ENCODE measurements at regions not wholly inside any gene's neighbourhood (a gene's known extent, or its start where the extent isn't known, plus 50 kb on each side); places are given as distances from the start of the nearest gene placed in this dataset.

DNA sequence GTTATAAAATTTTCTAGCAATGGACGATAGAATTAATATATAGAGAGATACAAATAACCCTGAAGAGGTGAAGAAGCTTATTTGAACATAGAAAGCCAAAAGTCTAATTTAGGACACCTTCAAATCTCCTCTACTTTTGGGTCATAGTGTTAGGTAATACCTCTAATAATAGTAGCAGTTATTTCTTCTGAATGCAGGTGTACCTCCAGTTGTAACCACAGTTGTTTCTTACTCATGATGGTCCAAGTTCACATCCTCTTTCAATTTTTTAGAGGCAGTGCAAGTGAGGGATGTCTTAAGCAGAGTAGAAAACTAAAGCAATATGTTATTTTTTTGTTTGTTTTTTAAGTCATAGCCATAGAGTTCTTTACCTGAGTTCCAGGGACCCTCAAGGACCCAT is 429.5 kb downstream of the CCDC85A start:
- TF ChIP-seq, protein P1, sequence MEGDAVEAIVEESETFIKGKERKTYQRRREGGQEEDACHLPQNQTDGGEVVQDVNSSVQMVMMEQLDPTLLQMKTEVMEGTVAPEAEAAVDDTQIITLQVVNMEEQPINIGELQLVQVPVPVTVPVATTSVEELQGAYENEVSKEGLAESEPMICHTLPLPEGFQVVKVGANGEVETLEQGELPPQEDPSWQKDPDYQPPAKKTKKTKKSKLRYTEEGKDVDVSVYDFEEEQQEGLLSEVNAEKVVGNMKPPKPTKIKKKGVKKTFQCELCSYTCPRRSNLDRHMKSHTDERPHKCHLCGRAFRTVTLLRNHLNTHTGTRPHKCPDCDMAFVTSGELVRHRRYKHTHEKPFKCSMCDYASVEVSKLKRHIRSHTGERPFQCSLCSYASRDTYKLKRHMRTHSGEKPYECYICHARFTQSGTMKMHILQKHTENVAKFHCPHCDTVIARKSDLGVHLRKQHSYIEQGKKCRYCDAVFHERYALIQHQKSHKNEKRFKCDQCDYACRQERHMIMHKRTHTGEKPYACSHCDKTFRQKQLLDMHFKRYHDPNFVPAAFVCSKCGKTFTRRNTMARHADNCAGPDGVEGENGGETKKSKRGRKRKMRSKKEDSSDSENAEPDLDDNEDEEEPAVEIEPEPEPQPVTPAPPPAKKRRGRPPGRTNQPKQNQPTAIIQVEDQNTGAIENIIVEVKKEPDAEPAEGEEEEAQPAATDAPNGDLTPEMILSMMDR (IDR thresholded peaks at IDR 0.05): no peak
- H3K27me3 ChIP-seq: no peaks in the 10 kb centered on the region
- H3K36me3 ChIP-seq: no peaks in the 10 kb centered on the region
- no peaks in the 10 kb centered on the region for H3K9me3 ChIP-seq
- H3K4me1 ChIP-seq: no peaks in the 10 kb centered on the region
- no peak overlapping the region for H3K27ac ChIP-seq
- no peak overlapping the region for H3K4me3 ChIP-seq
- intact Hi-C loops (cut with DNase I): no loop called here
- no peak for DNase-seq (ENCODE audit: low spot score in 2 of 2)

DNA sequence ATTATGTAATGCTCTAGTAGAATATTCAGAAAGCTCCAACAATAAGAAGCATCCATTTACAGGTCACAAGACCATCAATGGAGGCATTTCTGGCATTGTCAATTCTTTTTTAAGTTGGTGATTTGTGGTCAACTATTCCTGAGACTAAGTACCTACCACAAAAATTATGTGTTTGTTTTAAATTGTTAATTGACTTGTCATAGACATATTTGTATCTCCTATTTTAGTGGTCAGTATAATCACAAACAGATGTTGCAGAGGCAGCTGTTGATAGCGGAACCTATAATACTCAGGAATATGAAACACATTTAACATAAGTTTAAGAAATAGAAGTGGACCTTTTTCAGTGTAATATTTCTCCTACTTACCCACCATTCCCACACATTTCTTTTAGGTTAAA is 430.1 kb downstream of the CCDC85A start:
- H3K4me3 ChIP-seq: no peak overlapping the region
- H3K27me3 ChIP-seq: no peaks in the 10 kb centered on the region
- DNase-seq (ENCODE audit: low spot score in 2 of 2): no peak
- TF ChIP-seq, protein P1 (IDR thresholded peaks at IDR 0.05): no peak
- no peaks in the 10 kb centered on the region for H3K36me3 ChIP-seq
- intact Hi-C loops (cut with DNase I): no loop called here
- H3K9me3 ChIP-seq: no peaks in the 10 kb centered on the region
- no peaks in the 10 kb centered on the region for H3K4me1 ChIP-seq
- no peak overlapping the region for H3K27ac ChIP-seq

DNA sequence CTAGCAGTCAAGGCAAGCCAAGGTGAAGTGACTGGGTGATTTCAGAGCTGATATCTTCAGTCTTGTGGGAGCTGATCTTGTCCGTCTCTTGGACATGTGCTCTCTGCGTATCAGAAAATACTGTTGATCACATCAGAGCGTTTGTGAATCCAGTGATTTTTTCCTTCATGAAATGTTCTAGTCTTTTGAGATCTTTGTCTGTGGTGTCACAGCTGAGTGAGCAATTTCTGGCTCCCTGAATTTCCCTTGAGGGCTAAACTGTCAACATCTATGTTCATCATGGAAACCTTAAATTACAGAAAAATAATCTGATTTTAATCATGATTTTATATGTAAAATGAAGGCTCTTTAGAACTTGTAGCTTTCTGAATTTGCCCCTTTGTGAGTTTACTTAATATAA is 432.0 kb downstream of the CCDC85A start:
- H3K9me3 ChIP-seq: no peaks in the 10 kb centered on the region
- no peaks in the 10 kb centered on the region for H3K27me3 ChIP-seq
- H3K36me3 ChIP-seq: no peaks in the 10 kb centered on the region
- no peak for DNase-seq (ENCODE audit: low spot score in 2 of 2)
- H3K4me1 ChIP-seq: no peaks in the 10 kb centered on the region
- H3K27ac ChIP-seq: no peak overlapping the region
- TF ChIP-seq, protein P1 (IDR thresholded peaks at IDR 0.05): no peak
- no peak overlapping the region for H3K4me3 ChIP-seq
- intact Hi-C loops (cut with DNase I): no loop called here

GRCh38 chr2:56624181-56624580 is 440.4 kb downstream of the CCDC85A start:
- TF ChIP-seq, protein P1 (IDR thresholded peaks at IDR 0.05): no peak
- Histone ChIP-seq H3K27ac (no peak overlapping the region), H3K4me1 (no peaks in the 10 kb centered on the region), H3K4me3 (no peak overlapping the region), H3K27me3 (no peaks in the 10 kb centered on the region), H3K36me3 (no peaks in the 10 kb centered on the region), H3K9me3 (no peaks in the 10 kb centered on the region)
- no peak for DNase-seq (ENCODE audit: low spot score in 2 of 2)
- intact Hi-C loops (cut with DNase I): no loop called here

- intact Hi-C loops (cut with DNase I): no loop called here
- TF ChIP-seq, protein P1 (IDR thresholded peaks at IDR 0.05): no peak
- no peaks in the 10 kb centered on the region for H3K9me3 ChIP-seq
- H3K27ac ChIP-seq: no peak overlapping the region
- H3K4me1 ChIP-seq: no peaks in the 10 kb centered on the region
- DNase-seq (ENCODE audit: low spot score in 2 of 2): no peak
- no peak overlapping the region for H3K4me3 ChIP-seq
- H3K27me3 ChIP-seq: no peaks in the 10 kb centered on the region
- no peaks in the 10 kb centered on the region for H3K36me3 ChIP-seq
Measured at GRCh38 chr2:56626927-56627326, 443.1 kb downstream of the CCDC85A start.

DNA sequence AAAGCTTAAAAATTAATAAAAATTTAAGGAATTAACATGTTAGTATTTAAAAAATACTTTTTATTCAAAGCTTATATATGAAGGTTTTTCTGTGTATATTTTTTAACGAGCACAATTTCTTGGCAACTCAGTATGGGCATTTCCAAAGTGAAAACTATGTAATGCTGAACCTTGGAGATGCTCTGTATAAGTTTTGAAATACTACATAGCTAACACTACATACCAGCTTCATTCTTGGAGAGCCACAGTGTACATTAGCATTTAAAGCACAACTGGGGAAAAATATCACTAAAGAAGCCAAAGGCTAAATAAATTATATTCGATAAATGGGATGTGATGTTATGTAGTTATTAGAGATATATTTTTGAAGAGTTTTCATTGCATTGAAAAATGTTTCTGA is 446.5 kb downstream of the CCDC85A start:
- Histone ChIP-seq H3K27me3 (no peaks in the 10 kb centered on the region), H3K27ac (no peak overlapping the region), H3K4me3 (no peak overlapping the region), H3K4me1 (no peaks in the 10 kb centered on the region), H3K9me3 (no peaks in the 10 kb centered on the region), H3K36me3 (no peaks in the 10 kb centered on the region)
- intact Hi-C loops (cut with DNase I): no loop called here
- DNase-seq (ENCODE audit: low spot score in 2 of 2): no peak
- TF ChIP-seq, protein P1 (IDR thresholded peaks at IDR 0.05): no peak
